HT1080 (cell line): ENCODE measurements at regions not wholly inside any gene's neighbourhood (a gene's known extent, or its start where the extent isn't known, plus 50 kb on each side); places are given as distances from the start of the nearest gene placed in this dataset.
A peak's percentile ranks its signal among the peaks of the same experiment; 100 is the strongest.
"Not testable (repeated sequence)": the region's sequence is repeated elsewhere in the genome, so short reads cannot be mapped to it uniquely, and the experiment has no call there.

Experiments
- DNase-seq: peaks from one replicate; pipeline ENCODE4 v3.0.0-alpha.2; 2015; ENCODE audit warnings: low read depth

DNA sequence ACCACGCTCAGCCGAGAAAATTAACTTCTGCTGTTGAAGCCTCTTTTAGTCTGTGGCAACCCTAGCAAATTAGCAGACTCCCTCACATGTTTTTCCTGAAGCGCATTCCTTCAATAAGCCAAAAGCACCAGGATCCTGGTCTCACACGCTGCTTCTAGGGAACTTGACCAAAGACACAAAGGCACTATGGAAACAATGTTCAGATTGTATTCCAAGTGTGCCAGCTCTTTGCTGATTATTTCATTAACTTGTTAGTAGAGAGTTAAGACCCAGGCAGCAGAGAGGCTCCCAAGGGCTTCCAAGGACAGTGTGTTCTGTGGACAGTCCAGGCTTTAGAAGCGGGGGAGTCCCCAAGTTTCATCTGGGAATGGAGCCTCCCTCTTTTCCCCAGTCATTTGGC, 94.4 kb upstream of the BASP1 start:
- no peak for DNase-seq

- not testable (repeated sequence) for DNase-seq
Measured at GRCh38 chr5:17123773-17124172, 93.7 kb upstream of the BASP1 start.

DNA sequence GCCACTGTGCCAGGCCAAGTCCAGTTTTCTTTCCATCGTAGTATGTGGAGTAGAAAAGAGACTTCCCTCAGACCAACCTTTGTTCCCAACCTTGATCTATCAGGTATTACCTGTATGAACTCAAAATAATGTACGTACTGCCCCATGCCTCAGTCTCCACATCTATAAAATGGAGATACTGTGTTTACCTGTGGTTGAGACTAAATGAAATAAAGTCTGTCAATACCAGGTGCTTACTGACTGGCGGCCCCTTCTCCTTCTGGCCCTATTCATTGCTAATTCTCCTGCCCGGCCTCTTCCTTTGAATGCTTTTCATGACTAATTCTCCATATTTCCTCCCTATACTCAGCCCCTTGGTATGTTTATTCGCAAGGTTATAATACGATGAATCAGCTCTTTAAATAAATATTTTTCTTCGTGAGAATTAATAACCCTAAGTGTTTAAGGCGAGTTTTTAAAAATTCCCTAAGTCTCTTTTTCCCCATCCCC, 89.6 kb upstream of the BASP1 start:
- DNase-seq, result peak; percentile 96

GRCh38 chr5:17129093-17129849, 88.2 kb upstream of the BASP1 start:
- DNase-seq, result no peak

DNA sequence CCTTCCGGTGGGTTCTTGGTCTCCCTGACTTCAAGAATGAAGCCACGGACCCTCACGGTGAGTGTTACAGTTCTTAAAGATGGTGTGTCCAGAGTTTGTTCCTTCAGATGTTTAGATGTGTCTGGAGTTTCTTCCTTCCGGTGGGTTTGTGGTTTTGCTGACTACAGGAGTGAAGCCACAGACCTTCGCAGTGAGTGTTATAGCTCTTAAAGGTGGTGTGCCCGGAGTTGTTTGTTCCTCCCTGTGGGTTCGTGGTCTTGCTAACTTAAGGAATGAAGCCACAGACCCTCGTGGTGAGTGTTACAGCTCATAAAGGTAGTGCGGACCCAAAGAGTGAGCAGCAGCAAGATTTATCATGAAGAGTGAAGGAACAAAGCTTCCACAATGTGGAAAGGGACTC, 87.1 kb upstream of the BASP1 start:
- DNase-seq, result peak; percentile 96

DNA sequence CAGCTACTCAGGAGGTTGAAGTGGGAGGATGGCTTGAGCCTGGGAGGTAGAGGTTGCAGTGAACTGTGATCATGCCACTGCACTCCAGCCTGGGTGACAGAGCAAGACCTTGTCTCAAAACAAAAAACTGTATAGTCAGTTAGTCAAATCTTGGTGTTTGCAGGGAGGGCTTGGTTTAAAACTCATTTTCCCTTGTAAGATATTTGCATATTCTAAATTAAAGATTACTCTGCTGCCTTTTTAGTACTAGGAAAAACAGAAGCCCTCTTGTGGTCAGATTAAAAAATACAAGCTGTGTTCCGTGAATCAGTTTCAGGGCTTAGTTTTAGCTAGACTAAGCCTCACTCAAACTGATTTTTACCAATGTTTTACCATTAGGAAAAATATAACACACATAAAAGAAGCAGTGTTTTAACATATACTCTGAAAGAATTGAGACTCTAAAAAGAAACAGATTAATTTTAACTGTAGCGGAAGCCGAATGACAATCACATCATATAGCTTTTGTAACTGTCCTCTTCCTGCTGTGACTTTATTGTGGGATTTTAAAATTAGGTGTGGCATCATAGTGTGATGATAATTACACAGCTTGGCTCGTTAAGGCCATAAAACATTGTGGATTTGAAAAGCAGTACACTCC, 84.9 kb upstream of the BASP1 start:
- DNase-seq, result peak; percentile 53

- no peak for DNase-seq
Measured at GRCh38 chr5:17135050-17135449, 82.4 kb upstream of the BASP1 start.

DNA sequence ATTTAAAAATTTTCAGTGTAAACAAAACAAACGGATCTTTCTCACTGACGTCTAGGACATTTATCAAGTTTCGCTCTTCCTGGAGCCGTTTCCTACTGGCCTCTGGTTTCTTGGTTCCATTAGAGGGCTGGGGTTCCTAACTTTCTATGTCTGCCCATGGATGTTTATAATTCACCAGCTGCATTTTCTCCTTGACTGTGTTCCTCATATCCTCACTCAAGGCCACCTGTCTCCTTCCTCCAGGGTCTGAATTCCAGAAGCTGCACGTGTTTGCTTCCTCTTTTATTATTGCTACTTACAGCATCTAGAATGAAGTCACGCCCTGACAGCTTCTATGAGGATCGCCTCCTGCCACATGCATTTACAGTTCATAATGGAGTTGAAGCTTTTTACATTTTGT, 74.1 kb upstream of the BASP1 start:
- no peak for DNase-seq

DNA sequence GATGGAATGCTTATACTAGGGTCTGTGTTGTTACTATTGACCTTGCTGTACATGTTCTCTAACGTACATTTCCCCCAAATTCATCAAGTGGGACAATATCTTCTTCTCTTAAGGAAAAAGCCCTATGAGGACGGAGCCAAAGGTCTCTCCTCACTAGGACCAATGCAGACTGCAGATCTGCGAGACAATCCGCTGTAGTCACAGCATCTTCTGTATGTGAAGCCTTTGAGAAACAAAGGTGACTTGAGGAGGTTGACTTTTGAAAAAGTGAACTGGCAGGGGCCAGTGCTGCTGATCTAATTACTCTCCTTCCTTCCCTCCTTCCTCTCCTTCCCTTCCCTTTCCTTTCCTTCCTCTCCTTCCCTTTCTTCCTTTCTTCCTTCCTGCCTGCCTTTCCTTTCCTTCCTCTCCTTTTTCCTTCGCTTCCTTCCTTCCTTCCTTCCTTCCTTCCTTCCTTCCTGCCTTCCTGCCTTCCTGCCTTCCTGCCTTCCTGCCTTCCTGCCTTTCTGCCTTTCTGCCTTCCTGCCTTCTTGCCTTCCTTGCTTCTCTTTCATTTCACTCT, 71.1 kb upstream of the BASP1 start:
- DNase-seq, result no peak

- no peak for DNase-seq
Measured at GRCh38 chr5:17147170-17147569, 70.3 kb upstream of the BASP1 start.

DNA sequence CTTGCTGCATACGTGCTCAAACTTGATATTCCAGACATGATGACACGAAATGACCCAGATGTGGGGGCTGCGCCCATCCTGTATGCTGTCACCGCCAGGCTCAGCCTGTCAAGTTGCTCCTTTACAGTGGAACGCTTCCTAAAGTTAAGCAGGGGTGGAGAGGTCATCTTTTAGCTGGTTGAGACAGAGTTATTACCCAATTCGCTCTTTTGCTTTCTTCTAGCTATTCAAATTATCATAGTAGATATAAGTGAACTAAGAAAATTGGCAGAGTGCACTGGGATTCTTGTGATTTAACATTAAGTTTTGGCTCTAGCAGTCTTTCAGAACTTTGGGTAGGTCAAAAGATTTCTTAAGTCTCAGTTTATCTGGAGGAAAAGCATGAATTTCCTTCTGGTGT, 69.8 kb upstream of the BASP1 start:
- DNase-seq, result no peak

DNA sequence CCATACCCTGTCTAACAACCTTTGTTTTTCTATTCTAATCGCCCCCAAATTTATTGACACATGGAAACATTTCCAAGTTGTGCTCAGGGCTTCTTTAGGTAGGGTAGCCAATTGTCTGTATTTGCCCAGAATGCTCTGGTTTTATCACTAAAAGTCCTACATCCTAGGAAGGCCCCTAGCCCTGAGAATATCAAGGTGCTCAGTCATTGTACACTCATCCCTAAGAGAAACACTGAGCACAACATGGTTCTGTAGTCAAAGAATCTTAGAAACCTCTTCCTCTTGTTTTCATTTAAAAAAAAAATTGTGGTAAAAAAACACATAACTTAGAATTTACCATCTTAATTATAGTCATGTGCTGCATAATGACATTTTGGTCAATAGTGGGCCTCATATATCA, 69.0 kb upstream of the BASP1 start:
- no peak for DNase-seq

- no peak for DNase-seq
Measured at GRCh38 chr5:17149786-17150185, 67.6 kb upstream of the BASP1 start.

- no peak for DNase-seq
Measured at GRCh38 chr5:17150531-17150930, 66.9 kb upstream of the BASP1 start.

DNA sequence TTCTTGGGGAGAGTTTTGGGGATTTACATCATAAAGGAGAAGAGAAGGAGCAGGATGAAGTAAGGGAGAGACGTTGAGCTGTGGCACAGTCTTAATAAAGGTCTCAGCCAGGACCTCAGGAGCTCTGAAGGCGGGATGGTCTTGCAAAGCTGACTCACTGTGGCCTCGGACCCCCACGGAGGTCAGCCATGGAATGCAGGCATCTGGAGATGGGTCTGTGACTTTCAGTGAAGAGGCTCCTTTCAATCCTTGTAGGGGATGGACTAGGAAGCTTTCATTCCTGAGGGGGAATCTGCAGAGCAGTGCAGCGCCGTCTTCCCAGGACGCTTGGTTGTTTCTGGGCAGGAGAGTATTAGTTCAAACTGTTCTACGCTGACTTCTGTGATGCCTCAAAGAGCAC, 65.7 kb upstream of the BASP1 start:
- no peak for DNase-seq

GRCh38 chr5:17154211-17154996, 63.0 kb upstream of the BASP1 start:
- DNase-seq, result peak; percentile 89

GRCh38 chr5:17156463-17156862, 61.0 kb upstream of the BASP1 start:
- DNase-seq, result peak; percentile 66

DNA sequence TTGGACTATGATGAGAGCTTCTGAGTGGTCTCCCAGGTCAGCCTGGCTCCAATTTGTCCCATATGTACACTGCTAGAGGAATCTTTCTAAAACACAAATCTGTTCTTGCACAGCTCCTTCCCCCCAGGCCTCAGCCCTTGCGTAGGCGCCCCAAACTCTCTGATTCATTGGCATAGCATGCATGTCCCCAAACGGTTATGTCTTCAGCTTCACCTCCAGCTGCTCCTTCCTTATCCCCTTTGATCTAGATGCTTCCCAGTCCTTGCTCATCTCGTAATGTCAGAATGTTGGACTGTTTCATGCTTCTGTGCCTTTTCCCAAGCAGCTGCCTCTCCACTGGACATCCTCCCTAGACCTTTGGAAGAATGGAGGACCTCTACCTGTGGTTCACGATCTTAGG, 60.1 kb upstream of the BASP1 start:
- DNase-seq, result no peak

- no peak for DNase-seq
Measured at GRCh38 chr5:17157916-17158529, 59.4 kb upstream of the BASP1 start.

- DNase-seq, result no peak
Measured at GRCh38 chr5:17160756-17161040, 56.7 kb upstream of the BASP1 start.

DNA sequence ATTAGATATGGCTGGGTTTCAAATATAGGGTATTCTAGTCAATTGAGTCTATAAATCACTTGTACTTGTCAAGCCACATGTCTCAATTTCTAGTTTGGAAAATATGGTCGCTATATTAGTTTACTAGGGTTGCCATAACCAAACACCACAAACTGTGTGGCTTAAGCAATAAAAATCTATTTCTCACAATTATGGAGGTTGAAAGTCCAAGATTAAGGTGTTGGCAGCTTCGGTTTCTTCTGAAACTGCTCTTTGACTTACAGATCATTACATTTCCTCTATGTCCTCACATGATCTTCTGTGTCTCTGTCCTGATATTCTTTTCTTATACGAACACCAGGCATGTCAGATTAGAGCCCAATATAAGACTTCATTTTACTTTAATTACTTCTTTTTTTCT, 55.8 kb upstream of the BASP1 start:
- no peak for DNase-seq

GRCh38 chr5:17163221-17163620, 54.2 kb upstream of the BASP1 start:
- no peak for DNase-seq
